DMS79 (cell line): ENCODE measurements at regions not wholly inside any gene's neighbourhood (a gene's known extent, or its start where the extent isn't known, plus 50 kb on each side); places are given as distances from the start of the nearest gene placed in this dataset.

ENCODE experiments used
- DNase-seq: peaks from one replicate; lab custom pipeline; 2025; lab: John Stamatoyannopoulos, UW

GRCh38 chr9:18393340-18394130, 80.4 kb upstream of the ADAMTSL1 start:
- peak; percentile 83 for DNase-seq

GRCh38 chr9:18394847-18395351, 79.1 kb upstream of the ADAMTSL1 start:
- DNase-seq: no peak

GRCh38 chr9:18396102-18396728, 77.7 kb upstream of the ADAMTSL1 start:
- no peak for DNase-seq

- DNase-seq: no peak
Measured at GRCh38 chr9:18397076-18397475, 76.9 kb upstream of the ADAMTSL1 start.

DNA sequence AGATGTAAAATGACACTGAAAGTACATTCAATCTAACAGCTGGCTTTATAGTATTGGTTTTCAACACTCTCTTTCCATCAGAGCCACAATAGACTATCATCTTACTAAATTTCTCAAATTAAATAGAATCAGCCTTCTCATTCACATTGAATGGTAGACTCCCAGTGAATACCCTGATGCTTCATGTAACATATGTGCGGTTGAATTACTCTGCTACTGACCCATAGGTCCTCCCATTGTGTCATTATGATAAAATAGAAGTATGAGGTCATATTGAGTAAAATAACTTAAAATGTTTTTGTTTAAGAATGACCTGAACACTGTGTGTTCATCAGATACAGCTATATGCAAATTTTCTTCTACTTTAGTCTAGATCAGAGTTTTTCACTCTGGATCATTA, 75.9 kb upstream of the ADAMTSL1 start:
- DNase-seq: no peak

DNA sequence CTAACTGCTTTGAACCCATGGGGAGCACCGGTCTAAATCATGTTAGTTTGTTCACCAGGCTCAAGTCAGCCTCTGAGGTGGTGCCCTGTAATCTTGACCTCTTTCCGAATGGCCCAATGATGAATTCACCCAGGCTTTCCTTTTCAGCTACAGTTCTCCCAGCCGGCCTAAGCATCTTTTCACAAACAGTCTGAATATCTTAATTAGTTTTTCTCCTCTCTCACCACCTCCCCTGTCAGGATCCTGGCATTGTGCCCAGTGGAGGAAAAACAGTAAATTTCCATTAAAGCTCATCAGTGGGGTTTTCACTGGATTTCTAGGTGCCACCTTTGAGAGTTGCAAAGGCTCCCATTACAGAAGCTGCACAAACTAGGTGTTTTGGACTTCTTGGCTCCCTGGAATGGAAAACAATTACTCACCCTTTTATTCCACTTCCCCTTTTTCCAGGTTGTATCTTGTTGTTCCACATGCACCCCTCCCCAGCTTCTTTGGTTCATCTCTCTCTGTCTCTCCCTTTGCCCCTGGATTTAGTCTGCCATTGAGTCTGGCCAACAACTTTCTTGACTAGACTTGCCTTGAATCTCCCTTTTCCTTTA, 69.4 kb upstream of the ADAMTSL1 start:
- DNase-seq: no peak

DNA sequence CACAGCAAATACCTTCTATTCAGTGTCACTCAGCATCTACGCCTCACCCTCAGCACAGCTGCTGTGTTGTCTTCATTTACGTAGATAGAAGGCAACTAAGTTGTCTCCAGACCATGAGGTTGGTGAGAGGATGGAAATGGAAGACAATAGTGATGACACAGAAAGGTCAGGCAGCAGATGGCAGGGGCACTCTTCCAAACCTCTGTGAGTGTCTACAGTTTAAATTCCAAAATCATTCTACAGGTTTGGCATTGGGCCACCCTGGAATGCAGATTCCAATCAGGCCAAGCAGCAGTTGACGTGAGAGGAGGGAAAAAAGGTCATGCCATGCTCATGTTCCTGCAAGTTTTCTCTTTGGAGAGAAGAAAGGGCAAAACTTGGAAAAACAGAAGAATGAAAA, 68.7 kb upstream of the ADAMTSL1 start:
- no peak for DNase-seq

GRCh38 chr9:18410983-18411382, 63.0 kb upstream of the ADAMTSL1 start:
- no peak for DNase-seq

DNA sequence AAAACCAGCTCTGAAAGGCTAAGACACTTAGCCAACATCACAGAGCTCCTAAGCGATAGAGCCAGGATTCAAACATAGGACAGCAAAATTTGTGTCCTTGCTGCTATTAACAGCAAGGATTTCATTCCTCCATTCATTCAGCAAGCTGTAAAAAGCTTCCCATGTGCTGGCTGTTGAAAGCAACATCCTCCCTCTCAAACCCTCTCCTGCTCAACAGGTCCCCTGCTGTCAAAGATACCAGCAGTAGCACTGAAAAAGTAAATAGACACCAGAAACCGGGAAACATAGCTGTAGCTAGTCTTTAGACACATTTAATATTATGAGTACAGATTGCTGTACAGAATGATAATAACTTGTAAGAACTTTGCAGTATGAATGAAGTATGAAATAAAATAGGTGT, 52.6 kb upstream of the ADAMTSL1 start:
- DNase-seq: no peak

GRCh38 chr9:18422296-18423036, 51.5 kb upstream of the ADAMTSL1 start:
- no peak for DNase-seq

GRCh38 chr9:18423791-18424531, 50.0 kb upstream of the ADAMTSL1 start:
- DNase-seq: no peak
